ENCODE measurements at regions not wholly inside any gene's neighbourhood (a gene's known extent, or its start where the extent isn't known, plus 50 kb on each side); places are given as distances from the start of the nearest gene placed in this dataset.
A peak's percentile ranks its signal among the peaks of the same experiment; 100 is the strongest.

DNA sequence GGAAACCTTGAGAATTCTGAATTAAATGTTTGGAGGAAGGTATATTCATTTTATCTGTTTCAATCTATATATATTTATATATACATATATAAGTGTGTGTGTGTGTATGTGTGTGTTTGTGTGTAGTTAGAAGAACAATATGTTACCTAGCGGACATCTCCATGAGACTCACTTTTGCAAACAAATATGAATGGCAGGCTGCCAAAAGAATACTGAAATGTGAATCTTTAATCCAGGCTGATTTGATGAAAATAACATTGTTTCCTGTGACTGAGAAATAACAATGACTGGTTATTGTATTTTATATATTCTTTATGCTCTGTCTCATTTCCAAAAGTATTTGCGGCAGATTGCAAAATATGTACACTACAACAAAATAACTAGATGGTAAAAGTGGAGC lies 255.5 kb upstream of the TGFBR2 start:
- no peaks in the 10 kb centered on the region for H3K27me3 ChIP-seq
- H3K4me1 ChIP-seq, result peaks cover 0 to 78% (median 27%) of the 10 kb centered on the region in 4 donors
- H3K4me3 ChIP-seq, result no peak overlapping the region
- DNase-seq, result no peak
- no peaks in the 10 kb centered on the region for H3K9me3 ChIP-seq
- intact Hi-C loops (cut with DNase I; ENCODE audit: low total_unique reads), result loop anchor here (10.0 kb wide), 1 partner anchor 94 kb away; no protein-coding TSS in a partner anchor
- TF ChIP-seq, protein P1, sequence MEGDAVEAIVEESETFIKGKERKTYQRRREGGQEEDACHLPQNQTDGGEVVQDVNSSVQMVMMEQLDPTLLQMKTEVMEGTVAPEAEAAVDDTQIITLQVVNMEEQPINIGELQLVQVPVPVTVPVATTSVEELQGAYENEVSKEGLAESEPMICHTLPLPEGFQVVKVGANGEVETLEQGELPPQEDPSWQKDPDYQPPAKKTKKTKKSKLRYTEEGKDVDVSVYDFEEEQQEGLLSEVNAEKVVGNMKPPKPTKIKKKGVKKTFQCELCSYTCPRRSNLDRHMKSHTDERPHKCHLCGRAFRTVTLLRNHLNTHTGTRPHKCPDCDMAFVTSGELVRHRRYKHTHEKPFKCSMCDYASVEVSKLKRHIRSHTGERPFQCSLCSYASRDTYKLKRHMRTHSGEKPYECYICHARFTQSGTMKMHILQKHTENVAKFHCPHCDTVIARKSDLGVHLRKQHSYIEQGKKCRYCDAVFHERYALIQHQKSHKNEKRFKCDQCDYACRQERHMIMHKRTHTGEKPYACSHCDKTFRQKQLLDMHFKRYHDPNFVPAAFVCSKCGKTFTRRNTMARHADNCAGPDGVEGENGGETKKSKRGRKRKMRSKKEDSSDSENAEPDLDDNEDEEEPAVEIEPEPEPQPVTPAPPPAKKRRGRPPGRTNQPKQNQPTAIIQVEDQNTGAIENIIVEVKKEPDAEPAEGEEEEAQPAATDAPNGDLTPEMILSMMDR (IDR thresholded peaks at IDR 0.05), result no peak
- H3K27ac ChIP-seq, result peak overlapping the region in 1 of 2 donors; percentile 27
- no peaks in the 10 kb centered on the region for H3K36me3 ChIP-seq

- no peaks in the 10 kb centered on the region for H3K9me3 ChIP-seq
- DNase-seq, result no peak
- peaks cover 0 to 84% (median 27%) of the 10 kb centered on the region in 4 donors for H3K4me1 ChIP-seq
- H3K27me3 ChIP-seq, result no peaks in the 10 kb centered on the region
- peak overlapping the region; percentile 64 to 76 for H3K27ac ChIP-seq
- H3K36me3 ChIP-seq, result no peaks in the 10 kb centered on the region
- intact Hi-C loops (cut with DNase I; ENCODE audit: low total_unique reads), result loop anchor here (10.0 kb wide), 1 partner anchor 92 kb away; no protein-coding TSS in a partner anchor
- H3K4me3 ChIP-seq, result no peak overlapping the region
- TF ChIP-seq, protein P1 (IDR thresholded peaks at IDR 0.05), result no peak
These were observed 253.7 kb upstream of the TGFBR2 start for GRCh38 chr3:30352410-30353318.

- no peaks in the 10 kb centered on the region for H3K9me3 ChIP-seq
- DNase-seq, result no peak
- peak overlapping the region; percentile 64 to 76 for H3K27ac ChIP-seq
- TF ChIP-seq, protein P1 (IDR thresholded peaks at IDR 0.05), result no peak
- peaks cover 0 to 88% (median 27%) of the 10 kb centered on the region in 4 donors for H3K4me1 ChIP-seq
- intact Hi-C loops (cut with DNase I; ENCODE audit: low total_unique reads), result loop anchor here (10.0 kb wide), 1 partner anchor 91 kb away; no protein-coding TSS in a partner anchor
- H3K36me3 ChIP-seq, result no peaks in the 10 kb centered on the region
- H3K4me3 ChIP-seq, result no peak overlapping the region
- H3K27me3 ChIP-seq, result no peaks in the 10 kb centered on the region
These were observed 252.5 kb upstream of the TGFBR2 start for GRCh38 chr3:30353711-30354467.

- intact Hi-C loops (cut with DNase I; ENCODE audit: low total_unique reads), result loop anchor here (10.0 kb wide), 1 partner anchor 90 kb away; no protein-coding TSS in a partner anchor
- no peak overlapping the region for H3K4me3 ChIP-seq
- peaks cover 0 to 82% (median 25%) of the 10 kb centered on the region in 4 donors for H3K4me1 ChIP-seq
- H3K27me3 ChIP-seq, result no peaks in the 10 kb centered on the region
- H3K27ac ChIP-seq, result peak overlapping the region; percentile 64 to 76
- peak; percentile 36 to 80 for DNase-seq
- TF ChIP-seq, protein P1 (IDR thresholded peaks at IDR 0.05), result no peak
- no peaks in the 10 kb centered on the region for H3K9me3 ChIP-seq
- no peaks in the 10 kb centered on the region for H3K36me3 ChIP-seq
These were observed 251.9 kb upstream of the TGFBR2 start for GRCh38 chr3:30354513-30354912.

DNA sequence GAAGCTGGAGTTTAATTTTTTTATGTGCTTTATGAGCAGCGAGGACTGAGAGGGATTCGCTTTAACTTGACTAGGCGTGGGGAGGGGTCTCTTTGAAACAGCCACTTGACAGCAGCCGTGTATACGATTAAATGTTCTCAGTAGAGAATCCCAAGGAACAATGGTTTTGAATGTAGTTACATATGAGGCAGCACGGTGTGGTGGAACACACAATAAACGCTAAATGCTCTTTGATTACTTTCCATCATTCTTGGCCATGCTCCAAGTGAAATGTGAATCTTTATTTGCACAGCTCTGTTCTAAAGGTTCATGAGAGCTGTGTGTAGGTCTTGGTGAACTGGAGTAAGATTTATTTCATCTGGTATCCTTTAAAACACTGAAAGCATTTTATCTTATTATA lies 251.4 kb upstream of the TGFBR2 start:
- Histone ChIP-seq H3K4me3 (no peak overlapping the region), H3K27ac (peak overlapping the region; percentile 64 to 76), H3K36me3 (no peaks in the 10 kb centered on the region), H3K9me3 (no peaks in the 10 kb centered on the region), H3K4me1 (peaks cover 0 to 77% (median 23%) of the 10 kb centered on the region in 4 donors), H3K27me3 (no peaks in the 10 kb centered on the region)
- DNase-seq, result no peak
- TF ChIP-seq, protein P1 (IDR thresholded peaks at IDR 0.05), result no peak
- intact Hi-C loops (cut with DNase I; ENCODE audit: low total_unique reads), result loop anchor here (10.0 kb wide), 1 partner anchor 90 kb away; no protein-coding TSS in a partner anchor

All from tibial artery (tissue), 4 donors.